H1 (cell line): ENCODE measurements at regions not wholly inside any gene's neighbourhood (a gene's known extent, or its start where the extent isn't known, plus 50 kb on each side); places are given as distances from the start of the nearest gene placed in this dataset.
A peak's percentile ranks its signal among the peaks of the same experiment; 100 is the strongest.

Experiments used
- CTCF ChIA-PET: fragments of 300-600 bp; sonication (Branson Sonifier 250); formaldehyde crosslinking; loops from one replicate; lab custom pipeline; 2021; ENCODE audit not compliant: partially characterized antibody; lab: Charles Lee
- POLR2A ChIA-PET: fragments of 300-600 bp; sonication (Branson Sonifier 250); formaldehyde crosslinking; loops from one replicate; lab custom pipeline; 2021; ENCODE audit warnings: inconsistent platforms; ENCODE audit not compliant: partially characterized antibody; lab: Charles Lee
- DNase-seq, 2 experiments: peaks; one replicate each; pipeline versions ENCODE4 v3.0.0 to v3.0.0-alpha.2; 2010 to 2022; ENCODE audit warnings: low spot score in 2 of 2, low read depth in 1 of 2, mixed read lengths in 1 of 2
- FAIRE-seq: peaks from 2 replicates; lab custom pipeline; 2011; peaks lifted over from hg19 to GRCh38; lab: Jason Lieb, UNC
- H2AFZ ChIP-seq: 2 replicates; pipeline ENCODE4 v1.8.1; 2012; ENCODE audit warnings: low read length, inconsistent platforms
- H2AK5ac ChIP-seq: 2 replicates; pipeline ENCODE4 v1.6.1; 2013; ENCODE audit warnings: low read depth, low read length
- H2BK120ac ChIP-seq: replicated peaks from 2 replicates; pipeline ENCODE3; 2013; ENCODE audit warnings: low read depth, low read length, inconsistent platforms
- H2BK12ac ChIP-seq: 2 replicates; pipeline ENCODE4 v1.6.1; 2013; ENCODE audit warnings: low read depth, low read length
- H2BK15ac ChIP-seq: 2 replicates; pipeline ENCODE4 v1.6.1; 2013; ENCODE audit warnings: low read length
- H2BK20ac ChIP-seq: 2 replicates; pipeline ENCODE4 v1.6.1; 2013; ENCODE audit warnings: low read length
- H2BK5ac ChIP-seq: 2 replicates; pipeline ENCODE4 v1.6.1; 2013; ENCODE audit warnings: low read depth, low read length
- H3K14ac ChIP-seq: 2 replicates; pipeline ENCODE4 v1.6.1; 2013; ENCODE audit warnings: inconsistent platforms; ENCODE audit not compliant: insufficient read length
- H3K18ac ChIP-seq: 2 replicates; pipeline ENCODE4 v1.6.1; 2013; ENCODE audit warnings: low read length; ENCODE audit errors: extremely low read depth
- H3K23ac ChIP-seq: 2 replicates; pipeline ENCODE4 v1.6.1; 2013; ENCODE audit warnings: inconsistent platforms; ENCODE audit not compliant: insufficient read length
- H3K23me2 ChIP-seq: 2 replicates; pipeline ENCODE4 v1.6.1; 2013; ENCODE audit warnings: low read depth, low read length
- H3K27ac ChIP-seq: 2 replicates; pipeline ENCODE4 v1.6.1; 2011; ENCODE audit warnings: low read depth, low read length, inconsistent platforms
- H3K27me3 ChIP-seq, 4 experiments: replicated peaks in 1 of 4; 1 replicate in 1 of 4; 2 replicates in 3 of 4; pipeline versions ENCODE4 v1.6.1 to v1.8.1; 2011 to 2013; ENCODE audit warnings: low read length in 3 of 4, mild to moderate bottlenecking in 3 of 4, inconsistent platforms in 2 of 4, mixed read lengths in 2 of 4, moderate library complexity in 1 of 4; ENCODE audit not compliant: control insufficient read depth in 3 of 4, insufficient read depth in 3 of 4; ENCODE audit errors: extremely low read depth in 1 of 4
- H3K36me3 ChIP-seq, 4 experiments: 2 replicates each; pipeline versions ENCODE4 v1.6.1 to v1.8.1; 2011 to 2013; ENCODE audit warnings: mild to moderate bottlenecking in 4 of 4, low read length in 3 of 4, moderate library complexity in 2 of 4, control low read depth in 1 of 4, inconsistent platforms in 1 of 4; ENCODE audit not compliant: insufficient read depth in 4 of 4, control insufficient read depth in 2 of 4
- H3K4ac ChIP-seq: replicated peaks from 2 replicates; pipeline ENCODE3; 2013; ENCODE audit warnings: low read length, low read depth, mixed read lengths, inconsistent platforms; ENCODE audit not compliant: insufficient read length
- H3K4me1 ChIP-seq, 4 experiments: replicated peaks in 1 of 4; 1 replicate in 1 of 4; 2 replicates in 3 of 4; pipeline versions ENCODE4 v1.6.1 to v1.8.1; 2011 to 2013; ENCODE audit warnings: low read length in 3 of 4, inconsistent platforms in 2 of 4, mixed read lengths in 1 of 4; ENCODE audit not compliant: insufficient read depth in 4 of 4, control insufficient read depth in 3 of 4
- H3K4me2 ChIP-seq, 2 experiments: 2 replicates each; pipeline versions ENCODE4 v1.6.1 to v1.8.1; 2011 to 2013; ENCODE audit warnings: low read depth in 2 of 2, low read length in 2 of 2, control low read depth in 1 of 2, inconsistent platforms in 1 of 2, mild to moderate bottlenecking in 1 of 2; ENCODE audit not compliant: insufficient read depth in 1 of 2
- H3K4me3 ChIP-seq, 4 experiments: fragments of 200-600, 300-600 bp in 1 of 4; sonication (generic), shearing (Covaris generic), sonication (Bioruptor Twin) in 1 of 4; 2 replicates each; pipeline versions ENCODE4 v1.5.1 to v1.8.1; 2011 to 2016; ENCODE audit warnings: low read length in 4 of 4, low read depth in 3 of 4, control low read depth in 2 of 4, inconsistent platforms in 2 of 4, mild to moderate bottlenecking in 2 of 4, mixed read lengths in 1 of 4, moderate library complexity in 1 of 4; ENCODE audit not compliant: insufficient read depth in 2 of 4; ENCODE audit errors: extremely low read depth in 1 of 4
- H3K56ac ChIP-seq: replicated peaks from 2 replicates; pipeline ENCODE3; 2013; ENCODE audit warnings: low read depth, mild to moderate bottlenecking, mixed read lengths, low read length, inconsistent platforms; ENCODE audit not compliant: insufficient read length
- H3K79me1 ChIP-seq: 2 replicates; pipeline ENCODE4 v1.6.1; 2013; ENCODE audit warnings: low read depth, low read length, control low read depth
- H3K79me2 ChIP-seq, 2 experiments: 2 replicates each; pipeline versions ENCODE4 v1.6.1 to v1.8.1; 2012 to 2013; ENCODE audit warnings: low read length in 2 of 2, mild to moderate bottlenecking in 2 of 2, inconsistent platforms in 1 of 2; ENCODE audit not compliant: insufficient read depth in 2 of 2, control insufficient read depth in 1 of 2
- H3K9ac ChIP-seq, 4 experiments: replicated peaks in 1 of 4; 1 replicate in 1 of 4; 2 replicates in 3 of 4; pipeline versions ENCODE4 v1.6.1 to v1.8.1; 2011 to 2013; ENCODE audit warnings: low read depth in 3 of 4, low read length in 3 of 4, control low read depth in 2 of 4, mild to moderate bottlenecking in 2 of 4, moderate library complexity in 2 of 4, inconsistent platforms in 1 of 4; ENCODE audit errors: extremely low read depth in 1 of 4
- H3K9me3 ChIP-seq, 2 experiments: 2 replicates each; pipeline versions ENCODE4 v1.6.1 to v1.8.1; 2012 to 2013; ENCODE audit warnings: mild to moderate bottlenecking in 2 of 2, moderate library complexity in 2 of 2, control low read depth in 1 of 2, inconsistent platforms in 1 of 2, low read depth in 1 of 2, low read length in 1 of 2, mixed read lengths in 1 of 2; ENCODE audit not compliant: insufficient read depth in 2 of 2
- H4K20me1 ChIP-seq, 2 experiments: replicated peaks in 1 of 2; 2 replicates each; pipeline versions ENCODE3 to v1.8.1; 2011 to 2013; ENCODE audit warnings: inconsistent platforms in 2 of 2, low read length in 2 of 2, mild to moderate bottlenecking in 1 of 2; ENCODE audit not compliant: insufficient read depth in 2 of 2, control insufficient read depth in 1 of 2
- H4K5ac ChIP-seq: 2 replicates; pipeline ENCODE4 v1.6.1; 2013; ENCODE audit warnings: low read length, low read depth, mixed read lengths, inconsistent platforms; ENCODE audit not compliant: insufficient read length
- H4K8ac ChIP-seq: 2 replicates; pipeline ENCODE4 v1.8.0; 2013; ENCODE audit warnings: mild to moderate bottlenecking, moderate library complexity, low read length, inconsistent platforms; ENCODE audit not compliant: insufficient read depth; ENCODE audit errors: extremely low read depth
- H4K91ac ChIP-seq: replicated peaks from 2 replicates; pipeline ENCODE3; 2013; ENCODE audit warnings: low read length, mixed read lengths, inconsistent platforms; ENCODE audit not compliant: insufficient read length
- CEBPB ChIP-seq: IDR thresholded peaks from 2 replicates; pipeline ENCODE4 v1.6.1; 2012; ENCODE audit warnings: low read depth, low read length
- CHD1 ChIP-seq: IDR thresholded peaks from 2 replicates; pipeline ENCODE4 v1.6.1; 2012; ENCODE audit warnings: low read depth, low read length, improper control_type of control experiment
- EGR1 ChIP-seq: IDR thresholded peaks from 2 replicates; pipeline ENCODE4 v1.6.1; 2011; ENCODE audit warnings: low read depth, low read length, borderline replicate concordance
- MAFK ChIP-seq: IDR thresholded peaks from 2 replicates; pipeline ENCODE4 v1.6.1; 2012; ENCODE audit warnings: low read depth, mild to moderate bottlenecking, improper control_type of control experiment, low read length
- POLR2AphosphoS5 ChIP-seq: IDR thresholded peaks from 2 replicates; pipeline ENCODE4 v1.6.1; 2011; ENCODE audit warnings: low read depth, low read length
- SAP30 ChIP-seq: fragments of 300-600 bp; sonication (generic); IDR thresholded peaks from 2 replicates; pipeline ENCODE4 v1.7.1; 2012; ENCODE audit warnings: low read length, moderate library complexity, mild to moderate bottlenecking, inconsistent platforms; ENCODE audit not compliant: insufficient read depth, insufficient replicate concordance
- TCF12 ChIP-seq: IDR thresholded peaks from 2 replicates; pipeline ENCODE4 v1.6.1; 2011; ENCODE audit warnings: low read depth, mild to moderate bottlenecking, low read length
- YY1 ChIP-seq: IDR thresholded peaks from 2 replicates; pipeline ENCODE4 v1.6.1; 2011; ENCODE audit warnings: low read depth, mild to moderate bottlenecking, low read length
- WGBS, 2 experiments: shearing (Covaris generic) in 1 of 2; methylation state at CpG; one replicate each; pipeline versions ENCODE4 v1.1.6 to v1.1.7; 2013 to 2015; ENCODE audit warnings: low lambda C conversion rate in 2 of 2, mixed read lengths in 2 of 2, inconsistent platforms in 1 of 2, low coverage in 1 of 2, missing lambda C conversion rate in 1 of 2; ENCODE audit not compliant: insufficient replicate concordance in 2 of 2, insufficient coverage in 1 of 2, insufficient read length in 1 of 2; ENCODE audit errors: extremely low coverage in 1 of 2, missing lambda C conversion rate in 1 of 2; 5-methylcytosine and 5-hydroxymethylcytosine counted together

GRCh38 chr11:28976012-28976800, 868.0 kb downstream of the METTL15 start:
- Histone ChIP-seq H3K14ac (no peak overlapping the region), H3K36me3 (no peaks in the 10 kb centered on the region), H2BK12ac (no peak overlapping the region), H3K79me2 (no peaks in the 10 kb centered on the region), H3K4me1 (no peaks in the 10 kb centered on the region), H4K91ac (no peak overlapping the region), H3K4me3 (no peak overlapping the region), H3K27ac (no peak overlapping the region), H4K20me1 (no peaks in the 10 kb centered on the region), H3K9me3 (no peaks in the 10 kb centered on the region), H2AFZ (peak overlapping the region; percentile 85), H2BK20ac (no peak overlapping the region), H3K23me2 (no peaks in the 10 kb centered on the region), H2AK5ac (no peak overlapping the region), H3K56ac (no peak overlapping the region), H3K9ac (no peak overlapping the region), H2BK5ac (no peak overlapping the region), H3K23ac (no peak overlapping the region), H2BK120ac (no peak overlapping the region), H4K5ac (no peak overlapping the region), H3K27me3 (no peaks in the 10 kb centered on the region), H4K8ac (no peak overlapping the region), H3K18ac (no peak overlapping the region), H2BK15ac (no peak overlapping the region), H3K4me2 (no peak overlapping the region), H3K4ac (no peak overlapping the region), H3K79me1 (no peaks in the 10 kb centered on the region)
- TF ChIP-seq YY1 (no peak), CHD1 (no peak), SAP30 (no peak), MAFK (no peak), TCF12 (no peak), POLR2AphosphoS5 (no peak), CEBPB (no peak), EGR1 (no peak)
- WGBS, 2 experiments = 79% methylated on average over 10 of the region's 10 CpGs; no CpG with 5 or more reads in 1 of the 2 experiments
- FAIRE-seq (no peak), DNase-seq (no peak)
- ChIA-PET POLR2A (no interaction called here), CTCF (interaction anchor here (0.6 to 0.7 kb wide), 2 partner anchors 271 to 446 kb away, joined by 3 read pairs; no protein-coding TSS in a partner anchor)
